GM21825 (cell line): ENCODE measurements at regions not wholly inside any gene's neighbourhood (a gene's known extent, or its start where the extent isn't known, plus 50 kb on each side); places are given as distances from the start of the nearest gene placed in this dataset.

ENCODE experiments used
- ATAC-seq: cut with Tn5 transposase; IDR thresholded peaks from one replicate; pipeline ENCODE4 v1.9.1; 2021; ENCODE audit warnings: mild to moderate bottlenecking, moderate library complexity; ENCODE audit not compliant: unreplicated experiment

- ATAC-seq = no peak
Observed at GRCh38 chr1:119298687-119299303, 69.8 kb upstream of the HAO2 start.

DNA sequence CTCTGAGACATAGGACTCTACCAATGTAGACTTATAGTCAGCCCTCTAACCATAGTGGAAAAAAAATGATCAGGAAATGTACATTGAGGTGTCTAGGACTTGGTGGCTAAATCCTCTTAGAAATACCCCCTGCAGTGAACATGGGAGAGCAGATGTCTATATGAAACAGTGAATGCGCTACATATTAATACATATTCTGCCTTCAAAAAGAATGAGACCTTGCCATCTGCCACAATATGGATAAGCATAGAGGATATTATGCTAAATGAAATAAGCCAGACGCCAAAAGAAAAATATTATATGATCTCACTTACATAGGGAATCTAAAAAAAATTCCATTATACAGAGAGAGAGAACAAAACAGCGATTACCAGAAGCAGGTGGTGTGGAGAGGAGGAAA, 66.6 kb upstream of the HAO2 start:
- no peak for ATAC-seq

- no peak for ATAC-seq
Observed at GRCh38 chr1:119308130-119308700, 60.4 kb upstream of the HAO2 start.

- no peak for ATAC-seq
Observed at GRCh38 chr1:119308806-119309205, 59.8 kb upstream of the HAO2 start.

DNA sequence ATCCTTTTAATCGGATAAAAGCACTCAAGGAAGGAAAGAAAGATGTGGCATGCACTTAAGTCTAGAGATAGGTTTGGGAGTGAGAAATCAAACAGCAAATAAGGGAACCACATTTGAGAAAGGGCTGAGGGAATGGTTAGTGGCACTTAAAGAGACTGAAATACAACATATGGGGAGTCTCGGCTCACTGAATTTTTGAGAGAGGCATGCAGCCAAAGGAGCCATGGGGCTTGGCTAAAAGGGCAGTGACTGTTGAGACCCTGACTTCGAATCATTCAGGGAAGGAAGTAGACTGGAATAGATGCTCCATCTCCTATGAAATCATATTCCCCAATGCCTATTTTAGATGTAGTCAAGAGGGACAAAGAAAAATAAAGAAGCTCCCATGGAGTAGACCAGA, 58.3 kb upstream of the HAO2 start:
- ATAC-seq = no peak

DNA sequence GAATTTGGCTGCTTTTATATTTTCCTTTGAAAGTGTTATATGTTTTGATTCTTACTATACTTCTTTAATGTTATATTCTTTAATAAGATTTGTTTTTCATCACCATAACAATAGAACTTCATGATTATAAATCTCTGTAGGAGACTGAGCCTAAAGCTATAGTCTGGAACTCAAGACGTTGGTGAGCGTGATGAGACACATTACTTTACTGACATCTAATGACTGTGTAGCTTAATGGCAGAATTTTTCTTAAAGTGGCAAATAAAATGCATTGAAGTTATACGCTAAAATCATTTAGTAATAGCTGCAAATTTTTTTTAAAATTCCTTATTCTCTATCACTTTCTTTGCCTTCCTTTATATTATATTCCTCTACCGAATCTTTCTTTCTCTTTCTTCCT, 56.1 kb upstream of the HAO2 start:
- ATAC-seq = no peak

DNA sequence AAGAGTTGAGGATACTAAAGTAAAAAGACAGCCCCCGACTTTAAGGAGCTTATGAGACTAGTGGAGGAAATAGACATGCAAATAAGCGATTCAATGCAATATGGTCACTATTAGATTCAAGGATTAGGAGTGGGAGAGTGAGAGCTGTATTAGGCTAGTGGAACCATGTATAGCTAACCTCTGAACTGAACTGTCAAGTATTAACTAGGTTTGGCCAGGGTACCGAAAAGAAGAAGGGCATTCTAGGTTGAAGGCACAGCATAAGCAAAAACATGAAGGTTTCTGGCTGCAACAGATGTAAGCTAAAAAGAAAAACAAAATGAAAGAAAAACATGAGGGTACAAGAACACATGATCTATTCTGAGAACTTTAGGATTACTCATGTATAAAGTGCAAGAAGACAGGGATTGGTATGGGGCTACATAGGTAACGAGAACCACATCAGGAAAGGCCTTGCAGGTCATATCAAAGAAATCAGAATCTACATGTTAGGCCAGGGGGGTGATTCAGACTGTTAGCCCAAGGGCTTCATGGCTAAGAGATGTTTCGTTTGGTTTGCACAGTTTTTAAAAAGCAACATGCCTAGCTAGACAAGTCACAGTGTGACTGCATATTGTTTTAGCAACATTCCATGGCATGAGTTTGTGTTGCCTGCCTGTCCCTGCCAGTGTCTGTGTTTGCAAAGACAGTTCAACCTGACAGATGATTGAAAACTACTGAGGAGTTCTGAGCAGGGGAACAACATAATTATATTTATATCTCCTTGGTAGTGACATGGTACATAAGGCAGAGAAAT, 54.4 kb upstream of the HAO2 start:
- no peak for ATAC-seq

GRCh38 chr1:119316870-119317416, 51.6 kb upstream of the HAO2 start:
- no peak for ATAC-seq

- ATAC-seq = peak; percentile 68
Observed at GRCh38 chr1:119318466-119319309, 49.9 kb upstream of the HAO2 start.
